HG02571 (cell line): ENCODE measurements at regions not wholly inside any gene's neighbourhood (a gene's known extent, or its start where the extent isn't known, plus 50 kb on each side); places are given as distances from the start of the nearest gene placed in this dataset.
A peak's percentile ranks its signal among the peaks of the same experiment; 100 is the strongest.
"Not testable (repeated sequence)": the region's sequence is repeated elsewhere in the genome, so short reads cannot be mapped to it uniquely, and the experiment has no call there.

Experiments
- ATAC-seq: cut with Tn5 transposase; IDR thresholded peaks from one replicate; pipeline ENCODE4 v1.9.1; 2021; ENCODE audit warnings: mild to moderate bottlenecking, moderate library complexity; ENCODE audit not compliant: unreplicated experiment

DNA sequence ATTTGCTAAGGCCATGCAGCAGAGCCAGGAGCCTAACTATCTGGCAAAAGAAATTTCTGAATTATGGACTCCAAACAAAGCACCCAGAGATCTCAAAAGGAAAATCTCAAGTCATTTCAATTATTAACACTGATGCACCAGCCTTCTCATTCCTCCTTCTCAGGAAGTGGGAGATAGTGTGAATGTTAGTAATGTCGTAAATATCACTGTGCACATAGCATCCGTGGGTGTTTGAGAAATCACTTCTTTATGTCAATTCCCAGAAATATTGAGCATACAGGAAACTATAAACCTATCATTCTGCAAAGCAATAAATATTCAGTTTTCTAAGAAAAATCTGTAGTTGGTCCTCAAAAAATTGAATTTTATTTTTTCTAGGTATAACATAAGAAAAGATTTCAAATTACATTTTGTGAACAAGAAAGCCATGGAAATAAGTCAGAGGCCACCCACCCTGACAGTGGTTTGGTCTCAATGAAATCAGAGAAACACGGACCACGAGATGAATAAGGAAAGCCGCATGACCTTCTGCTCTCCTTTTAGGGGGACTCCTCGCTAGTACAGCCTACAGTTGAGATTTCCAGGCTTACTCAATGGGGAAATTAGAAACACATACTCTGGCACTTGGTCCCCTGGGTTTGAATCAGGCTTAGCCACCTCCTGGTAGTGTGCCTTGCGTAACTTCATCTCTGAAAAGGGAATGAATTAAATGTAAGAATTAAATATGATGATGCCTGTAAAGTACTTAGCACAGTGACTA, 120.6 kb downstream of the DIRAS2 start:
- no peak for ATAC-seq

DNA sequence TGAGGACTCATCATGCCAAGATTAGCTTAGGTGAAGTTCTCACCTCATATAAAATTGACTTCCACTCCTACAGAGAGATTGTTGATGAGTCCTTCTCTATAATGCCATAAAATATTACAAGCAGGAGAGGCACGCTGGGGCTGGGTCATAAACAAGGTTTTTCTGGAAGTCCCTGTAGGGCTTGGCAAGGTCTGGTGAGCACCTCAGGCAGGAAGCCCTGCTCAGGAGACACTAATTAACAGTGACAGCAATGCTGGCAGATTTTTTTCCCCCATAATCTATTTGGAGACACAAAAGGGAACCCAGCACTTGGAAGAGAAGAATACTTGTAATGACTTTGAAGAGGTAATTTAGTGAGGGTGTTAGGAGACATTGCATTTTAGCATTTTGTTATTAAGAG, 118.7 kb downstream of the DIRAS2 start:
- no peak for ATAC-seq

DNA sequence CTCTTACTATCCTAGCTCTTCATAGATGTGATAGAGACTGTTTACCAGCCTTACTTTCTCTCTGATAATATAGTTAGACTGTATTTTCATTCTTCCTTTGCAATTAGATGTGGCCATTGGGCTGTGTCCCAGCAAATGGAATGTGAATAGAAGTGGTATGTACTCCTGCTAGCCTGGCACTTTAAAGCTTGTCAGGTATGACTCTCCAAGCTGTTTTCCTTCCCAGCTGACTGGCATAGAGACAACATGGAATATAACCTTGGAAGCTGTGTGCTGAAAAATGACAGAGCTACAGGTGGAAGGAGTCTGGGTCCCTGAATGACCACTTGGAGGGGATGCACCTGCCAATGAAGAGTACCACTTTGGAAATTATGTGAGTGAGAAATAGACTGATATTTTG, 116.2 kb downstream of the DIRAS2 start:
- no peak for ATAC-seq

DNA sequence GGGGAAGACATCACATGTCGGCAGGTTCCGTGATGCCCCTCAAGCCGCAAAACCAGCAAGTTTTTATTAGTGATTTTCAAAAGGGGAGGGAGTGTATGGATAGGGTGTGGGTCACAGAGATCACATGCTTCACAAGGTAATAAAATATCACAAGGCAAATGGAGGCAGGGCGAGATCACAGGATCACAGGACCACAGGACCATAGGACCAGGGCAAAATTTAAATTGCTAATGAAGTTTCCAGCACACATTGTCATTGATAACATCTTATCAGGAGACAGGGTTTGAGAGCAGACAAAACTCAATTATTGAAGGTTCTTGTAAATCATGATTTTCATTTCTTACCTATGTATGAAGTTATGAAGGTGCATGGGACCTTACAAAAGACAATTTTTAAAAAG, 106.5 kb downstream of the DIRAS2 start:
- ATAC-seq = not testable (repeated sequence)

DNA sequence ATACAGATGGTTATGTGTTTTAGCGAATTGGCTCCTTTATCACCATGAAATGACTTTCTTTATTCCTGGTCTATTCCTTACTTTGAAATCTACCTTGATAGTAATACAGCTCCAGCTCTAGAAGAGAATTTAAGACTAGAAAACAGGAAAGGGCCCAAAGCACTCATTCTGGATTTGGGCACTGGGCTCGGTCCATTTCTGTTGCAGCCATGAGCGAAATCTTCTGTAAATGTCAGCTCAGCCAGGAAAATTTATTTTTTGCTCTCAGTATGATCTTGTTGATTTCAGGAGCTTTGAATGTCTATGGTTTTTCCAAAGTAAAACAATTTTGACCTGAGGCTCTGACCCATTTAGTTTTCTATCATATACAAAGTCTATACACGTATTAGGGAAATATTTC, 104.1 kb downstream of the DIRAS2 start:
- ATAC-seq = no peak

DNA sequence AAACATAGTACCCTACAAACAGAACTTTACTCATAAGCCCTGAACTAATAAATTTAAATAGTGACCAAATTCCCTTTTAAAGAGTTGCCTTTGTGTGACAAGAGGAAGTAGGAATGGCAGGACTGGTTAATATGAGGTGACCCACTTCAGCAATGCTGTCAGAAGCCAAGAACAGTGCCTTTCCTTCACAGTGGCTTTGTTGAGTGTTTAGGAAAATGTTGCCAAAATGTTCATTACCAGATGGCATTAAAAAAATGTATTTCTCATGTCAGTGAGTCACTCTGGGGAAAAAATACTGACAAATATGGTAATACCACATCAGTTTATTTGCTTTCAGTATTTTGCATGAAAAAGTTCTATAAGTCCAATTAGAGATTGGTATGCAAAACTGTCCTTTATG, 103.3 kb downstream of the DIRAS2 start:
- no peak for ATAC-seq

DNA sequence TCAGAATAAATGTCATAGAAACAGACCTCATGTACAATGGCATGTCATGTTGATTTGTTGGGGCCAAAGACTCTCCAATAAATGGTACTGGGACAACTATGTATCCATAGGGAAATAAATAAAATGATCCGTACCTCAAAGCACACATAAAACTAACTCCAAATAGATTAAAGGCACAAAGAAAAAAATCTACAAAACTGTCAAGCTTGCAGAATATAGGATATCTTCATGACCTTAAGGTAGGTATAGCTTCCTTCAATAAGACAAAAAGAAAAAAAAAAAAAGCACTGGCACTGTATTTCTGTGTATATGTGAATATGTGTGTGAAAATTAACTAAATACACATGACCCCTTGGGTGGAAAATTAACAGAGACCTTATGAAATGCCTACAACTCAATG, 101.9 kb downstream of the DIRAS2 start:
- ATAC-seq = no peak

DNA sequence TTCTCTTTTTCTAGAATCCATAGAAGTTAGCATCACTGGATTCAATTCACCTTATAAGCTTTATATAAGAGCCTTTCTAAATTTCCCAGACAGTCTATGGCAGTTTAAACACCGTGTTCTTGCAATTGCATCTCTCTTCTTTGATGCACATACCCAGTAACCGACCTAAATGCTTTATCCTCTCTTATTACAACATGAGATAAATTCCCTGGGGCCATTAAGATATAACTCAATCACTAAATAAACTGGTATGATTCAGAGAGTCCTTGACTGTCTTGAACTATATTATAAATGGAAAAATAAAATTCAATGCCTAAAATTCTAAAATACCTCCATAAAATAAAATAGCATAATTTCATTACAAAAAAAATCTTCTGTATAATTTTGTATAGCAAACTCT, 98.1 kb downstream of the DIRAS2 start:
- ATAC-seq = no peak

DNA sequence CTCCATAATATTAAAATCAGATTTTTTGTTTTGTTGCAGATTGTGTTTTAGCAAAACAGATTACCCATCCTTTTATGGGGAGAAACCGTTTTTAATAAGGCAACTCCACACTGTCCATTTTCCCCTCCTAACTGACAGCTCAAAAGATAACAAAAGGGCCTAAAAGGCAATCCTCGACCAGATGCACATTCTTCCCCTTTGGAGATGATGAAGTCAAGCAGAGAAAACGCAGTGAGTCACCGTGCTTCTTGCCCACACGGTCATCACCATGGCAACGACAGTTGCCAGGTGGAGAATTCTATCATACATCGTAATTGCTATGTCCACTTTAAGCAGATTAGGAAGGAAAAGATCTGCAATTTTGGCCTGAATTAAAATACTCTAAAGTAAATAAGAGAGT, 96.4 kb downstream of the DIRAS2 start:
- no peak for ATAC-seq

DNA sequence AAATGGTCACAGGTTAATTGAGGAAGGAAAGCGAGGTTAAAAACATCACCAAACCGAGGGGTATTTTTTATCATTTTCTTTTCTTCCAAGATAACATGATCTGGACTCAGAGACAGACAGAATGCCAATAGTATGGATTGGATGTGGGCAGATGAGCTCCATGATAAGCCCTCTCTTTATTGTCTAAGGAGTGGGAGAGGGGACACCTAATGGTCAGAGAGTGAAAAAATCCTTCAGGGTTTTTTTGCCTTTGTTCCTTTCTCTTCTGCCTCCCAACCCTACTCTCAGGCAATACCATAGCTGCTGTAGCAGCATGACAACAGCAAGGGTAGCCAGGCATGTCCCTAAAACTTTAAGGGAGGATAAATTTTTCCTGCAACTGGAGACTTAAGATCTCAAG, 94.7 kb downstream of the DIRAS2 start:
- no peak for ATAC-seq

DNA sequence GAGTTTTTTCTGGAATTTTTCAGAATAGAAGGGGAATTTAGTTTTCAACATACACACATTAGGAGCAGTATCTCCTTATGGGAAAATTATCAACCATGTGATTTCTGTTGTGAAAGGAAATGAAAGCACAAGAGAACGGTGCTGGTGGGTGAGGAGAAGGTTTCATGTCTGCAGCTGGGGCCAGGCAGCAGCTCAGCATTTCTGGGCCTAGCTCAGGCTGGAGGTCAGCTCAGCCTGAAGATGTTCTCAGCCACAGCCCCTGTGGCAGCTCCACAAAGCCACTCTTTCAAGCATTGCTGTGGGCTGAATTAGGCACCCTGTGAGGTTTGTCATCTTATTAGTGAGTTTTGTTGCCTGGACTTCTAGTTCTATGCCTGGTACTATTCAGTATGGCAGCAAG, 90.3 kb downstream of the DIRAS2 start:
- peak; percentile 88 for ATAC-seq

DNA sequence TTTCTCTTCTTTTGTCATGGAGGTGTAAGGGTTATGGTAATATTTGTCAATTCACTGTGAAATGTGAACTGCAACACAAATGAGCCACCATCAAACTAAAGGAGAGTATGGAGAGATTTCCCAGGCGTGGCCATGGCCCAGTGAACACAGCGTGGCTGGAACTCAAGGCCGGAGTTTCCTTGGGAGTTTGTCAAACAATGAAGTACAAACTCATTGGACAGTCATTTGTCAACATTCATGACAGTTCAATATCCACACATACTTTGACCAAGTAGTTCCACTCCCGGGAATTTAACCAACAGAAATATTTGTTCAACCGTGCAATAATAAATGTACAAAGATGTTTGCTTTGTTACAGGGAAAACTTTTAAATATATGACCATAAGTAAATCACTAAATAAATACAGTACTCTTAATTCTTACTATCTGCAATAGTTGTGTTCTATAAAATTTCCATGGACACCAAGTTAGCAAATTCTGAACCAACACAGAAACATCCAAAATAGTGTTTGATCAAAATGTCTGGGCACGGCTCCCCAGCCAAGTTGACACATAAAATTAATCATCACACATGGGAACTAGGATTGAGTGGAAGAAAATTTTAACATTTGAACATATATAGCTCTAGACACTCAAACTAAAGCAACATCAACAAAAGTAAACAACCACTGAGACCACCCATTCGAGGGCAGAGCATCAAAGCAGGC, 87.1 kb downstream of the DIRAS2 start:
- ATAC-seq = no peak

DNA sequence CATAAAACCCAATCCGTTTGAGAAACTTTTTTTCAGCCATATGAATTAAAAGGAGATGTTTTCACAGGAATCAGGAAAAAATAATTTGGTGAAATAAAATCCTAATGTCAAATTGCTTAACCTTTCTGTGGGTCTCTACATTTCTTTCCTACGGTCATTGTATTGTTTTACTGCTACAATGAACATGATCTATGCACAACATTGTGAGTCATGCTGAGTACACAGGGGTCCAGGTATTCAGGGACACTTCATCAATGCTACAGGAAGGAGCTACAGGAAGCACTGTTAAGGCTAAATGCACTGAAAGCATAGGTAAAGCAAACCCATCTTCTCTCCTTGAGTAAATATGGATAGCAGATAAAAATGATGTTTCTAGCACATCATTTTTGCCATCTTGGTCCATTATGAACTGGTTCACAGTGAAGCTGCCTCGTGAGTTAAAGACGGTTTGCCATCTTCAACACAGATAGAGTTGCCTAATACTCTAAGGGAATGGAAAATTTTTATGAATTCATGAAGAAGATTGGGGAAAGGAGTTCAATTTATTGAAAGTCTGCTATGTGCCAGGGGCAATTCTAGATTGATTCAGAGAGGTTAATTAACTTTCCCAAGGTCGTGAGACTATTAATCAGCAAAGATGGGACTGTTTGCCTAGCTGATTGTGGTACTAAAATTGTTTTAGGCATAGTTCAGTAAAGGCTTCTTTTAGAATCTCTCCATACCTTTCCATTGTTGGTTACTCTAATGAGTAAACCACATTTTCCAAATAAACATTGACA, 85.5 kb downstream of the DIRAS2 start:
- no peak for ATAC-seq

DNA sequence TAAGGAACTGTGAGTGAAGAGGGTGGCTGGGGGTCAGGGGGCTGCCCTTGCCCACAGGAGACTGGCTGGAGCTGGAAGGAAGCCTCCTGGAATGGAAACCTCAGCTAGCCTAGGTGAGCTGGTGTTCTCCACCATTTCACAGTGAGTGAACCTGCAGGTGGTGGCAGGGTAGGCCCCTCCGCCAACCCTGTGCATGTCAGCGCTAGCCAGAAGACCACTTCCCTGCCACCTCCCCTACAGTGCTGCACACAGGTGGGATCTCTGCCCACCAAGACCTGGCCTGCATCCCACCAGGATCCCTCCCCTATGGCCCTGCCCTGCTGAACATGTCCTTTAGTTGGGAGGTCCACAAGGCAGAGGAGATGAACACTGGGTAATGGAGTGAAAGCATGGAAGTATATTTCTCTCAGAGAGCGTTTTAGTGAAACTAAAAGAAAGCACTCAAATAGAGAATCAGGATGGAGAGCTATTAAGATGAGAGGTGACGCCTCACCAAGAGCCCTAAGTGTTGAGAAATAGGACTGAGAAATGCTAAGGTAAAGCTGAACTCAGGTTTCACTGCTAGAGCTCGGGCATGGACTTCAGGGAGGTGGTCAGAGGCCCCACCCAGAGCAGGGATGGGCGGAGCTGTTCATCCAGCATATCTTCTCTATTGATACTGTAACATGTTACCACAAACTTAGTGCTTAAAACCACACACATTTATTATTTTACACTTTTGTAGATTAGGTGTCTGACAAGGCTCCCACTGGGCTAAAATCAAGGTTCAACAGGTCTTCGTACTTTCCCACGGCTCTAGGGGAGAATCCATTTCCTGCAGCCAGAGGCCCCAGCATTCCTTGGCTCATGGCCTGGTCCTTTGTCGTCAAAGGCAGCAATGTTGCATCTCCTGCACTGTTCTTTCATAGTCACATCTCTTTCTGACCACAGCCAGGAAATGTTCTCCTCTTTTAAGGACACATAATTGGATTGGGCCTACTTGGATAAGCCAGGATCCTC, 83.2 kb downstream of the DIRAS2 start:
- no peak for ATAC-seq
